AG04449 (cell line): ENCODE measurements at regions not wholly inside any gene's neighbourhood (a gene's known extent, or its start where the extent isn't known, plus 50 kb on each side); places are given as distances from the start of the nearest gene placed in this dataset.

Source experiments
- CTCF ChIA-PET: fragments of 350-600 bp; formaldehyde crosslinking; extraction: SDS; loops from one replicate; lab custom pipeline; 2021; ENCODE audit warnings: antibody characterized with exemption; lab: Yijun Ruan, JAX
- POLR2A ChIA-PET: fragments of 400-600, 350-600 bp; formaldehyde crosslinking; extraction: SDS; loops from one replicate; lab custom pipeline; 2020; ENCODE audit warnings: antibody characterized with exemption, inconsistent platforms; lab: Yijun Ruan, JAX
- DNase-seq: peaks from one replicate; pipeline ENCODE4 v3.0.0-alpha.2; 2010; ENCODE audit warnings: low read depth, low spot score
- H3K4me3 ChIP-seq: 2 replicates; pipeline ENCODE4 v1.5.1; 2011; ENCODE audit warnings: low read depth, mild to moderate bottlenecking, control low read depth, low read length
- CTCF ChIP-seq: IDR thresholded peaks from one replicate; pipeline ENCODE4 v1.5.1; 2011; ENCODE audit warnings: mild to moderate bottlenecking, moderate library complexity, low read length, control low read depth, inconsistent platforms; ENCODE audit not compliant: insufficient read depth; ENCODE audit errors: missing control alignments

- H3K4me3 ChIP-seq: no peak overlapping the region
- no peak for TF ChIP-seq CTCF
- no peak for DNase-seq
- ChIA-PET CTCF (no interaction called here), POLR2A (no interaction called here)
Observed at GRCh38 chr7:156543699-156544598, 96.6 kb upstream of the RNF32 start.

- ChIA-PET CTCF (no interaction called here), POLR2A (no interaction called here)
- H3K4me3 ChIP-seq: no peak overlapping the region
- no peak for DNase-seq
- TF ChIP-seq CTCF: no peak
Observed at GRCh38 chr7:156540619-156541165, 99.9 kb upstream of the RNF32 start.

- DNase-seq: no peak
- CTCF ChIA-PET: no interaction called here
- no peak for TF ChIP-seq CTCF
- H3K4me3 ChIP-seq: no peak overlapping the region
- POLR2A ChIA-PET: no interaction called here
Observed at GRCh38 chr7:156539999-156540398, 100.6 kb upstream of the RNF32 start.

- no peak for DNase-seq
- no peak for TF ChIP-seq CTCF
- ChIA-PET POLR2A (no interaction called here), CTCF (no interaction called here)
- no peak overlapping the region for H3K4me3 ChIP-seq
Observed at GRCh38 chr7:156537006-156537405, 103.6 kb upstream of the RNF32 start.

- no peak for TF ChIP-seq CTCF
- H3K4me3 ChIP-seq: no peak overlapping the region
- ChIA-PET CTCF (no interaction called here), POLR2A (no interaction called here)
- DNase-seq: no peak
Observed at GRCh38 chr7:156534925-156535324, 105.6 kb upstream of the RNF32 start.

GRCh38 chr7:156533964-156534363, 106.6 kb upstream of the RNF32 start:
- DNase-seq: no peak
- POLR2A ChIA-PET: no interaction called here
- CTCF ChIA-PET: no interaction called here
- no peak overlapping the region for H3K4me3 ChIP-seq
- TF ChIP-seq CTCF: no peak
